Fibroblast of the aortic adventitia (primary cell): ENCODE measurements at regions not wholly inside any gene's neighbourhood (a gene's known extent, or its start where the extent isn't known, plus 50 kb on each side); places are given as distances from the start of the nearest gene placed in this dataset.
A peak's percentile ranks its signal among the peaks of the same experiment; 100 is the strongest.
"Not testable (repeated sequence)": the region's sequence is repeated elsewhere in the genome, so short reads cannot be mapped to it uniquely, and the experiment has no call there.

Experiments
- DNase-seq: peaks from one replicate; pipeline ENCODE4 v3.0.0-alpha.2; 2010; ENCODE audit warnings: low read depth
- H3K4me3 ChIP-seq: 2 replicates; pipeline ENCODE4 v1.5.1; 2011; ENCODE audit warnings: low read depth, mild to moderate bottlenecking, control low read depth, low read length, moderate library complexity
- CTCF ChIP-seq: IDR thresholded peaks from 2 replicates; pipeline ENCODE4 v1.5.1; 2011; ENCODE audit warnings: mild to moderate bottlenecking, low read length, control low read depth, inconsistent platforms; ENCODE audit not compliant: insufficient read depth

GRCh38 chr3:116512281-116512680 lies 67.0 kb upstream of the LSAMP start:
- TF ChIP-seq CTCF, result no peak
- no peak for DNase-seq
- no peak overlapping the region for H3K4me3 ChIP-seq

GRCh38 chr3:116512931-116513330 lies 67.6 kb upstream of the LSAMP start:
- DNase-seq, result no peak
- no peak for TF ChIP-seq CTCF
- H3K4me3 ChIP-seq, result no peak overlapping the region

GRCh38 chr3:116515973-116516372 lies 70.7 kb upstream of the LSAMP start:
- no peak for TF ChIP-seq CTCF
- DNase-seq, result no peak
- H3K4me3 ChIP-seq, result no peak overlapping the region

GRCh38 chr3:116517308-116517707 lies 72.0 kb upstream of the LSAMP start:
- no peak for TF ChIP-seq CTCF
- peak; percentile 1 for DNase-seq
- no peak overlapping the region for H3K4me3 ChIP-seq

- not testable (repeated sequence) for H3K4me3 ChIP-seq, DNase-seq
Measured at GRCh38 chr3:116519101-116519500, 73.8 kb upstream of the LSAMP start.

- DNase-seq, H3K4me3 ChIP-seq: not testable (repeated sequence)
Measured at GRCh38 chr3:116519823-116520222, 74.5 kb upstream of the LSAMP start.

GRCh38 chr3:116524453-116525210 lies 79.3 kb upstream of the LSAMP start:
- DNase-seq, result no peak
- no peak overlapping the region for H3K4me3 ChIP-seq
- no peak for TF ChIP-seq CTCF

- H3K4me3 ChIP-seq, result no peak overlapping the region
- DNase-seq, result no peak
- no peak for TF ChIP-seq CTCF
Measured at GRCh38 chr3:116552246-116552645, 107.0 kb upstream of the LSAMP start.
